ENCODE measurements at regions not wholly inside any gene's neighbourhood (a gene's known extent, or its start where the extent isn't known, plus 50 kb on each side); places are given as distances from the start of the nearest gene placed in this dataset.
A peak's percentile ranks its signal among the peaks of the same experiment; 100 is the strongest.

DNA sequence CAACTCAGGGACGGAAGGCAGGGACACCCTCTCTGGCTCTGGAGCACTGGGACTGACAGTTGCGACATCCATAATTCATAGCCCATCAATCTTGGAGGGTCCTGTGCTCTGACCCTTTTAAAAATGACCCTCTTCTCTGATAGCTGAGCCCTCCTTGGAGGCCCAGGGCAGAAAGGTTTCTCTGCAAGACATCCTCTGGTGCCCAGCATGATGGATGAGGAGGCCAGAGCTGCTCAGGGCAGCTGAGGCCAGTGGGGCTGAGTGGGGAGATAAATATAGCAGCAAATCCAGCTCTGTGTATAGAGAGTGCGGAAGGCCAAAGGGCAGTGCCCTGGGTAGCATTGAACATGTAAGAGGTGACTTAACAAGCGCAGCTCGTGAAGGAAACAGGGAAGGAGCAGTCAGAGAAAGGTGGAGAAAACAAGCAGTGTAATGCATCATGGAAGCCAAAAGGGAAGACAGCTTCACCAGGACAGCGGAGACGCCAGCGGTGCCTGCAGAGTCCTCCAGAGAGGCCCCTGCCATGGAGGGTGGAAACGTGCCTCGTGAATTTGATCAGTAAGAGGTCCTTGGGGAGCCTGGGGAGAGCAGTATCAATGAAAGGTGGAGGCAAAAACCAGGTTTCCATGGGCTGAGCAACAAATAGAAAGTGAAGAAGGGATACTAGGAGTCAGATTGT is 50.4 kb upstream of the FMOD start:
- CTCF ChIA-PET = interaction anchor here (0.5 to 1.4 kb wide), 4 partner anchors 22 to 884 kb away, joined by 3 read pairs; no protein-coding TSS in a partner anchor
- Histone ChIP-seq H3K27me3 (ENCODE audit: control insufficient read depth, insufficient read depth, low read length) (0 out of 2 replicates have a peak, but pooled peaks cover 2% of the 10 kb centered on the region), H3K36me3 (ENCODE audit: control insufficient read depth, insufficient read depth, low read length) (no peaks in the 10 kb centered on the region), H3K4me3 (ENCODE audit: low read depth, low read length) (no peak overlapping the region)
- POLR2A ChIA-PET = no interaction called here
- TF ChIP-seq, protein P1, sequence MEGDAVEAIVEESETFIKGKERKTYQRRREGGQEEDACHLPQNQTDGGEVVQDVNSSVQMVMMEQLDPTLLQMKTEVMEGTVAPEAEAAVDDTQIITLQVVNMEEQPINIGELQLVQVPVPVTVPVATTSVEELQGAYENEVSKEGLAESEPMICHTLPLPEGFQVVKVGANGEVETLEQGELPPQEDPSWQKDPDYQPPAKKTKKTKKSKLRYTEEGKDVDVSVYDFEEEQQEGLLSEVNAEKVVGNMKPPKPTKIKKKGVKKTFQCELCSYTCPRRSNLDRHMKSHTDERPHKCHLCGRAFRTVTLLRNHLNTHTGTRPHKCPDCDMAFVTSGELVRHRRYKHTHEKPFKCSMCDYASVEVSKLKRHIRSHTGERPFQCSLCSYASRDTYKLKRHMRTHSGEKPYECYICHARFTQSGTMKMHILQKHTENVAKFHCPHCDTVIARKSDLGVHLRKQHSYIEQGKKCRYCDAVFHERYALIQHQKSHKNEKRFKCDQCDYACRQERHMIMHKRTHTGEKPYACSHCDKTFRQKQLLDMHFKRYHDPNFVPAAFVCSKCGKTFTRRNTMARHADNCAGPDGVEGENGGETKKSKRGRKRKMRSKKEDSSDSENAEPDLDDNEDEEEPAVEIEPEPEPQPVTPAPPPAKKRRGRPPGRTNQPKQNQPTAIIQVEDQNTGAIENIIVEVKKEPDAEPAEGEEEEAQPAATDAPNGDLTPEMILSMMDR (IDR thresholded peaks at IDR 0.05; ENCODE audit: insufficient read depth, low read depth, low read length) = no peak
- DNase-seq (ENCODE audit: low read depth) = no peak

DNA sequence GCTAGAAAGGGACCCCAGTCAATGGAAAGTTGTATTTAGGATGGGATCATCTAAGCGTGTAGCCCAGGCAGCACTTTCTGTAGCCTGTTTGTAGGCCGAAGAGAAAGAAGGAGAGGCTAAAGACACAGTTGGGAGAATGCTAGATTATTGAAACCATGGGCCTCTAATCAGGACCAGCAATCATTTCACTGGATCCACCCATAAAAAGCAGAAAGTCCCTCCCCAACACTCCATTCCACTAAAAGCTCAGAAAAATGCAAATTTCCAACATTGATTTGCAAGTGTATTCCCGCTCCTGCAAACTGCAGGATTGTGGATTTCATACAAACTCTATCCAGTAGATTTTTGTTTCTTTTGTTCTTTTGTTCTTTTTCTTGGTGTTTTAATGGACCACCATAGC is 51.2 kb upstream of the FMOD start:
- ChIA-PET CTCF (interaction anchor here (0.5 to 1.0 kb wide), 5 partner anchors 23 to 885 kb away, joined by 3 to 4 read pairs (median 3); no protein-coding TSS in a partner anchor), POLR2A (interaction anchor here (0.7 kb wide), 2 partner anchors 21 to 167 kb away, joined by 3 read pairs; no protein-coding TSS in a partner anchor)

DNA sequence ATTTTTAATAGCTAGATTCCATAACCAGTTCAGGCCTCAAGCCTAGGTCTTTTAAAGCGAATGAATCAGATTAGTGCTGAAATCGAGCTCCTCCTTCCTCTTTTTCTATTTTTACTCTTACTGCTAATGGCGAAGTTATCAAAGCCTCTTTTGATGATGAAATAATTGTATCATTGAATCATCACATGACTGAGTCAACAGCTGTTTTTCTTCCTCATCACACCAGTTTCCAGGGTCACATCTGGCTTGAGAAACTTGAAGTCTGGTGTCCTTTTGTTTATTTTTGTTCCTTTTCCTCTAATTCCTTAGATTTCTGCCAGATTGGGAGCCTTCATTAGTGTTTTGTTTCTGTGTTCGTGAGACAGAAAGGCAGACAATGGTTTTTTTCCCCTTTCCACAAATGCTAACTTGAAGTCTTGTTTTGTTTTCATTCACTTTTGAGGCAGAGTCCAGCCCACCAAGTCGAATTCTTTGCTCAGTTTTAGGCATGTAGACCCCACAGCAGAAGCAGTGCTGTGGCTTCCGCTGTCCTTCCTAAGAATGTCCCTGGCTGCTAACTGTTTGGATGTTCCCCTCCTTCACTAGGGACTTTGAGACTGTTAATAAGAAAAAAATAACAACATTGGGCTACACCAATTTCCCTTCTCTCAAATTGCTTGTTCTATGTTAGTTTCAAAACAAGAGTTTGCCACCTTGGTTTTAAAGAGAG is 51.9 kb upstream of the FMOD start:
- peak; percentile 96 for DNase-seq (ENCODE audit: low read depth)
- H3K36me3 ChIP-seq (ENCODE audit: control insufficient read depth, insufficient read depth, low read length) = no peaks in the 10 kb centered on the region
- H3K4me3 ChIP-seq (ENCODE audit: low read depth, low read length) = no peak overlapping the region
- ChIA-PET POLR2A (interaction anchor here (0.7 kb wide), 1 partner anchor 20 kb away, joined by 3 read pairs; no protein-coding TSS in a partner anchor), CTCF (interaction anchor here (0.9 kb wide), 2 partner anchors 57 to 77 kb away, joined by 4 read pairs; no protein-coding TSS in a partner anchor)
- TF ChIP-seq, protein P1 (IDR thresholded peaks at IDR 0.05; ENCODE audit: insufficient read depth, low read depth, low read length) = no peak
- H3K27me3 ChIP-seq (ENCODE audit: control insufficient read depth, insufficient read depth, low read length) = no peaks in the 10 kb centered on the region

More for the DNA sequence above, 51.2 kb upstream of the FMOD start:
- Histone ChIP-seq H3K27me3 (ENCODE audit: control insufficient read depth, insufficient read depth, low read length) (0 out of 2 replicates have a peak, but pooled peaks cover 2% of the 10 kb centered on the region), H3K4me3 (ENCODE audit: low read depth, low read length) (no peak overlapping the region), H3K36me3 (ENCODE audit: control insufficient read depth, insufficient read depth, low read length) (no peaks in the 10 kb centered on the region)
- TF ChIP-seq, protein P1 (IDR thresholded peaks at IDR 0.05; ENCODE audit: insufficient read depth, low read depth, low read length) = no peak
- DNase-seq (ENCODE audit: low read depth) = no peak

DNA sequence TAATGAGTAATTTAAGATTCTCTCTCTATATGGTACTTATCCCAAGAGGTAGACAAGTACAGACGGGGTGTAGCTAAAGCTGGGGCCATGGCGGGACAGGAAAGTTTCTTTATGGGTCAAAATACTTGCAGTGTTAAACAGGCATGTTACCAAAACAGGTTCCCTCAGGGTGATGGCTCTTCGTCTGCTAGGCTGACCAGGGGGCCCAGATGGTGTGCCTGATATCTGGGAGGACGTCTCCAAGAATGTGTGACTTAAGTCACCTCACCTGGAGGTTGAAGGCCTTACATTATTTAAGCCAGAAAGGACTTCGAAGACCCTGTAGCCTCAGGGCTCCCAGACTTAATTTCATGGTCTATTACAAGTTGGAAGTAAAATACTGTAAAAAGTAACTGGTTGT is 52.7 kb upstream of the FMOD start:
- TF ChIP-seq, protein P1 (IDR thresholded peaks at IDR 0.05; ENCODE audit: insufficient read depth, low read depth, low read length) = no peak
- DNase-seq (ENCODE audit: low read depth) = no peak
- CTCF ChIA-PET = no interaction called here
- POLR2A ChIA-PET = no interaction called here
- no peak overlapping the region for H3K4me3 ChIP-seq (ENCODE audit: low read depth, low read length)
- H3K27me3 ChIP-seq (ENCODE audit: control insufficient read depth, insufficient read depth, low read length) = no peaks in the 10 kb centered on the region
- H3K36me3 ChIP-seq (ENCODE audit: control insufficient read depth, insufficient read depth, low read length) = no peaks in the 10 kb centered on the region

DNA sequence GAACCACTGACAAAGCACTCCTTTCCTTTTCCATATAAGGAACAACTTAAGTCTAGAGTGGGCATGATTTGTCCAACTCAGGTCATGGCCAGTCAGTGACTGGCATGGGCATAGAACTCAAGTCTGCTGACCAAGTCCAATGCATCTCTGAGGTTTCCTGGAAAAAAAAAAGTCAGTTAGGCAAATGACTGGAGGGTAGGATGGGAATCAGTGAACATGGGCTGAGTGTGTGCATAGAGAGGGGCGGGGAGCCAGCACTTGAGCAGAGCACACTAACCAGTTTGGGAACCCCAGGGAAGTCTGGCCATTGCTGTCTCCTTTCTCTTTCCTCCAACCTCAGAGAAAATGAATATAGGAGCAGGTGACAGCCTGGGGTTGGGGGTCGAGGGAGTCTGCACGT is 53.6 kb upstream of the FMOD start:
- DNase-seq (ENCODE audit: low read depth) = no peak
- ChIA-PET POLR2A (no interaction called here), CTCF (no interaction called here)
- TF ChIP-seq, protein P1 (IDR thresholded peaks at IDR 0.05; ENCODE audit: insufficient read depth, low read depth, low read length) = no peak
- no peak overlapping the region for H3K4me3 ChIP-seq (ENCODE audit: low read depth, low read length)
- no peaks in the 10 kb centered on the region for H3K27me3 ChIP-seq (ENCODE audit: control insufficient read depth, insufficient read depth, low read length)
- no peaks in the 10 kb centered on the region for H3K36me3 ChIP-seq (ENCODE audit: control insufficient read depth, insufficient read depth, low read length)
